ENCODE measurements at regions not wholly inside any gene's neighbourhood (a gene's known extent, or its start where the extent isn't known, plus 50 kb on each side); places are given as distances from the start of the nearest gene placed in this dataset.

DNA sequence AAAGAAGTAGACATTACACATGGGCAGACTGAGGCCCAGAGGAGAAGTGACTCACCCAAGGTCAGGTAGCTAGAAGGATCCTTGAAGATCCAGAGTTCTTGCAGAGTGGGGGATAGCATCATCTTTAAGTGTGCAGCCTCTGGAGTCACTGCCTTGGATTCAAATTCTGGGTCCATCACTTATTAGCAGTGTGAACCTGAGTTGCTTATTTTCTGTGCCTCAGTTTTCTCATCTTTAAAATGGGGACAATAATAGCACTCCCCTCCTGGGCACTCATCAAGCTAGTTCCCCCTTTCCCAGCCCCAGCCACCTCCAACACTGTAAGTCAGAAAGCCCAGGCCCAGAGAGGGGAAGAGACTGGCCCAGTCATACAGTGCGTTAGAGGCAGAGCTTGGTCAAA lies 141.8 kb upstream of the PJA1 start:
- TF ChIP-seq, protein P1, sequence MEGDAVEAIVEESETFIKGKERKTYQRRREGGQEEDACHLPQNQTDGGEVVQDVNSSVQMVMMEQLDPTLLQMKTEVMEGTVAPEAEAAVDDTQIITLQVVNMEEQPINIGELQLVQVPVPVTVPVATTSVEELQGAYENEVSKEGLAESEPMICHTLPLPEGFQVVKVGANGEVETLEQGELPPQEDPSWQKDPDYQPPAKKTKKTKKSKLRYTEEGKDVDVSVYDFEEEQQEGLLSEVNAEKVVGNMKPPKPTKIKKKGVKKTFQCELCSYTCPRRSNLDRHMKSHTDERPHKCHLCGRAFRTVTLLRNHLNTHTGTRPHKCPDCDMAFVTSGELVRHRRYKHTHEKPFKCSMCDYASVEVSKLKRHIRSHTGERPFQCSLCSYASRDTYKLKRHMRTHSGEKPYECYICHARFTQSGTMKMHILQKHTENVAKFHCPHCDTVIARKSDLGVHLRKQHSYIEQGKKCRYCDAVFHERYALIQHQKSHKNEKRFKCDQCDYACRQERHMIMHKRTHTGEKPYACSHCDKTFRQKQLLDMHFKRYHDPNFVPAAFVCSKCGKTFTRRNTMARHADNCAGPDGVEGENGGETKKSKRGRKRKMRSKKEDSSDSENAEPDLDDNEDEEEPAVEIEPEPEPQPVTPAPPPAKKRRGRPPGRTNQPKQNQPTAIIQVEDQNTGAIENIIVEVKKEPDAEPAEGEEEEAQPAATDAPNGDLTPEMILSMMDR (IDR thresholded peaks at IDR 0.05 in 4 of 5, conservative IDR thresholded peaks at IDR 0.05 in 1 of 5) = no peak
- TF ChIP-seq POLR2A (IDR thresholded peaks at IDR 0.05) = no peak

Measured in gastrocnemius medialis (tissue), 4 donors.